PC-3 (cell line): ENCODE measurements at regions not wholly inside any gene's neighbourhood (a gene's known extent, or its start where the extent isn't known, plus 50 kb on each side); places are given as distances from the start of the nearest gene placed in this dataset.

Experiments used
- EZH2 ChIP-seq: fragments of 300-600 bp; sonication (generic); IDR thresholded peaks from one replicate; pipeline ENCODE4 v1.6.1; 2017; ENCODE audit warnings: antibody characterized with exemption, mild to moderate bottlenecking, low read length; ENCODE audit not compliant: unreplicated experiment
- TF ChIP-seq, protein P1 (sequence below): fragments of 300-600 bp; sonication (generic); conservative IDR thresholded peaks from 2 replicates; pipeline ENCODE4 v1.5.1; 2017; ENCODE audit warnings: antibody characterized with exemption, low read depth, mild to moderate bottlenecking, low read length

DNA sequence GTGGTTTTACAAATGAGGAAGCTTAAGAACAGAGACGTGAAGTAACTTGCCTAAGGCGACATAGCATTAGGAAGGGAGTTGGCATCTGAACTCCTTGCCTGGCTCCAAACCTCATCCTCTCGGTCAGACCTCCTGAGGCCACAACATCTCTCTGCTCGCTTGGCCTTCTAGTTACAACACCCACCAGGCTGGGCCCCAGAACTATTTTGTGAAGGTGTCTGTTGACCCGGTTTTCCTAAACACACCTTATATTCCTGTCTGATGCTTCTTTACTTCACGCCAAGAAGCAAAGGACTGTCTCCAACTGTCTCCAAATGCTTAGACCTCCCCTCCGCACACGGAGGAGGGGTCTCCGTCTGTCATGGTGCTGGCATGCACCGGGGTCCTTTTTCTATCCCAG is 326.6 kb downstream of the THBS2 start:
- TF ChIP-seq EZH2, result no peak
- TF ChIP-seq, protein P1, sequence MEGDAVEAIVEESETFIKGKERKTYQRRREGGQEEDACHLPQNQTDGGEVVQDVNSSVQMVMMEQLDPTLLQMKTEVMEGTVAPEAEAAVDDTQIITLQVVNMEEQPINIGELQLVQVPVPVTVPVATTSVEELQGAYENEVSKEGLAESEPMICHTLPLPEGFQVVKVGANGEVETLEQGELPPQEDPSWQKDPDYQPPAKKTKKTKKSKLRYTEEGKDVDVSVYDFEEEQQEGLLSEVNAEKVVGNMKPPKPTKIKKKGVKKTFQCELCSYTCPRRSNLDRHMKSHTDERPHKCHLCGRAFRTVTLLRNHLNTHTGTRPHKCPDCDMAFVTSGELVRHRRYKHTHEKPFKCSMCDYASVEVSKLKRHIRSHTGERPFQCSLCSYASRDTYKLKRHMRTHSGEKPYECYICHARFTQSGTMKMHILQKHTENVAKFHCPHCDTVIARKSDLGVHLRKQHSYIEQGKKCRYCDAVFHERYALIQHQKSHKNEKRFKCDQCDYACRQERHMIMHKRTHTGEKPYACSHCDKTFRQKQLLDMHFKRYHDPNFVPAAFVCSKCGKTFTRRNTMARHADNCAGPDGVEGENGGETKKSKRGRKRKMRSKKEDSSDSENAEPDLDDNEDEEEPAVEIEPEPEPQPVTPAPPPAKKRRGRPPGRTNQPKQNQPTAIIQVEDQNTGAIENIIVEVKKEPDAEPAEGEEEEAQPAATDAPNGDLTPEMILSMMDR, result no peak
